GM18868 (cell line): ENCODE measurements at regions not wholly inside any gene's neighbourhood (a gene's known extent, or its start where the extent isn't known, plus 50 kb on each side); places are given as distances from the start of the nearest gene placed in this dataset.
"Not testable (repeated sequence)": the region's sequence is repeated elsewhere in the genome, so short reads cannot be mapped to it uniquely, and the experiment has no call there.

Source experiments
- ATAC-seq: cut with Tn5 transposase; IDR thresholded peaks from one replicate; pipeline ENCODE4 v1.9.1; 2021; ENCODE audit warnings: mild to moderate bottlenecking, moderate library complexity; ENCODE audit not compliant: unreplicated experiment

DNA sequence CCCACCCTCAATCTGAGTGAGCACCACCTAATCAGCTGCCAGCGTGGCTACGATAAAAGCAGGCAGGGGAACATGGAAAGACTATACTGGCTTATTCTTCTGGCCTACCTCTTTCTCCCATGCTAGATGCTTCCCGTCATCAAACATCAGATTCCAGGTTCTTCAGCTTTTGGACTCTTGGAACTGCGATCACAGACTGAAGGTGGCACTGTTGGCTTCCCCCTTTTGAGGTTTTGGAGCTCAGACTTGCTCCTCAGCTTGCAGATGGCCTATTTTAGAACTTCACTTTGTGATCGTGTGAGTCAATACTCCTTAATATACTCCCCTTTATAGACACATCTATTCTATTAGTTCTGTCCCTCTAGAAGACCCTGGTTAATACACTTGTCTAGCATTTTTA lies 543.7 kb upstream of the RAG2 start:
- ATAC-seq, result no peak

DNA sequence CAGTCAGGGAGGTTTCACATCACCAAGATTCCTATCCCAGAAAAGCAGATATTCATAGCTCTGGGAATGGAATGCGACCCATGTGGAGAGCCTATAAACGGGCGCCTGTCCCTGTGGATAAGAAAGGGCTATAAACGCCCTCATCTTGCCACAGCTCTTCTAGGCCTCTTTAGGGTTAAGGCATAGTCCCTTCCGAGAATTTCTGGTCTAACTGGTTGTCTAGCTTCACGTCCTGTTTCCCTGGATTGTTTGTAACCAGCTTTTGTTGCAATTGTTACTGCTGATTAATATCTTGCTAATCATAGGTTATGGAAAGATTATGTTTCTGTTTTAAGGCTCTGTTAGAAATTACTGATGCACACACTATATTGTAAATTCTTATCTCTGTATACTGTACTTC lies 537.6 kb upstream of the RAG2 start:
- not testable (repeated sequence) for ATAC-seq

DNA sequence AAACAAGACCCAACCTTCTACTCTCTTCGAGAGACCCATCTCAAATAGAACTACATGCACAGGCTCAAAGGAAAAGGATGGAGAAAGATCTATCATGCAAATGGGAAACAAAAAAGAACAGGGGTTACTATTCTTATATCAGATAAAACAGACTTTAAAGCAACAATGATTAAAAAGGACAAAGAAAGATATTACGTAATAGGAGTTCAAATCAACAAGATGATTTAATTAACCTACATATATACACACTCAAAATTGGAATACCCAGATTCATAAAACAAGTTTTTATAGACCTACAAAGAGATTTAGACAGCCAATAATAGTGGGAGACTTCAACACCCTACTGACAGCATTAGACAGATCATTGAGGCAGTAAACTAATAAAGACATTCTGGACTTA lies 536.6 kb upstream of the RAG2 start:
- no peak for ATAC-seq

DNA sequence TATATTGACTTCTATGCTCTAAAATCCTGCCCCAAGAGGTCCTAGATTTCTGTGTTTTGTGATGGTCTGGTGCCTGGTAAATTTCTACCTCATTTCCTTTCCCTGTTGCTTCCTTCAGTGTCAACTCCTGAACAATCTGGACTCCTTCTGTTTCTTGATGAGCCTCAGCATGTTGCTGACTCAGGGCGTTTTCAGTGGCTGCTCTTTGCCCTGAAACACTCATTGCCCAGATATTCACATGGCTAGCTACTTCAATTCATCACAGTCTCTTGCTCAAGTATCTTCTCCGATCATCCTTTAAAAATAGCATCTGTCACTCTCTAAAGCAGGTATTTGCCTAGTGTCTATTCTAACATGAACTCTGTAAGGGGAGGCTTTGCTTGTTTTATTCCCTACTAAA lies 526.3 kb upstream of the RAG2 start:
- ATAC-seq, result no peak

DNA sequence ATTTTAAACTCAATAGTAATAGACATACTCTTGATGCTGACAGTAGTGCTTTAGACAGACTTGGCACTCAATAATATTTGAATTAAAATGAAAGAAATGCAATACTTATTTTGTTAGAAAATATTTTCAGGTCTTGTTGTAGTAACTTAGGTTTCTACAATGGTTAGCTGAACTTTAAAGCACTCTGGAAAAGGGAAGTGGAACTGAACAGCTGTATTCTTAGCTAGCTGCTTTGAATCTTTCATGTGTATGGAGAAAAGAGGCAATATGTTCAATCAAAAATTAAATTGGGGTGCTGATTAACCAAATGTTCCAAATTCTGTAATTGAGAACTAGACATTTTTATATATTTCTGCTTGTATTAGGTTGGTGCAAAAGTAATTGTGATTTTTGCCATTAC lies 517.9 kb upstream of the RAG2 start:
- peak; percentile 74 for ATAC-seq

DNA sequence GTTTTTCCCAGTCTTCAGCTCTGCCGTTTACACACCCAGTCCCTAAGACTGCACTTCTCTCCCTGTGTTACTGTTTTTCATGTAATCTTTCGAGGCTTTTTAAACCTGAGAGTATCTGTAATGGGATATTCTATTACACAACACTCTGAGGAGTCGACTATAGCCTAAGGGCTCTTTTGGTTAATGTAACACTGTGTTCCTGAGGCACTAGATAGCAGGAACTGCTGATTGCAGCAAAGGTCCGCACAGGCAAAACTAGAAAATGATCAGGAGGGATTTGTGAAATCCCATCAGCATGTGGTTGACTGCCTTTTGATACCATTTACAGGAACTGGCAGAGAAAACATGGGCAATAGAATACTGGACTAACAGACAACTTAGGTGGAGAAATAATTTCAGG lies 512.3 kb upstream of the RAG2 start:
- no peak for ATAC-seq

DNA sequence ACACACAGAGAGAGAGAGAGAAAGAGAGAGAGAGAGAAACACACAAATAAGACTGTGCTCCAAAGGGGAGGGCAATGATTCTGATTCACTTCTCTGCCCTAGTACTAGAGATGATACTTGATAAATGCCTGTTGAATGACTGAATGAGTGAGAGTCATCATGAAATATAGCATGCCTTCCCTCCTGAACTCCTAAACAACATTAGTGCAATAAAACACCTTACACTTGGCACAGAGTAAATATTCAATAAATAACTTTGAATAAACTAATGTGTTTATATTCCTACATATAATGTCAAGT lies 511.2 kb upstream of the RAG2 start:
- no peak for ATAC-seq

DNA sequence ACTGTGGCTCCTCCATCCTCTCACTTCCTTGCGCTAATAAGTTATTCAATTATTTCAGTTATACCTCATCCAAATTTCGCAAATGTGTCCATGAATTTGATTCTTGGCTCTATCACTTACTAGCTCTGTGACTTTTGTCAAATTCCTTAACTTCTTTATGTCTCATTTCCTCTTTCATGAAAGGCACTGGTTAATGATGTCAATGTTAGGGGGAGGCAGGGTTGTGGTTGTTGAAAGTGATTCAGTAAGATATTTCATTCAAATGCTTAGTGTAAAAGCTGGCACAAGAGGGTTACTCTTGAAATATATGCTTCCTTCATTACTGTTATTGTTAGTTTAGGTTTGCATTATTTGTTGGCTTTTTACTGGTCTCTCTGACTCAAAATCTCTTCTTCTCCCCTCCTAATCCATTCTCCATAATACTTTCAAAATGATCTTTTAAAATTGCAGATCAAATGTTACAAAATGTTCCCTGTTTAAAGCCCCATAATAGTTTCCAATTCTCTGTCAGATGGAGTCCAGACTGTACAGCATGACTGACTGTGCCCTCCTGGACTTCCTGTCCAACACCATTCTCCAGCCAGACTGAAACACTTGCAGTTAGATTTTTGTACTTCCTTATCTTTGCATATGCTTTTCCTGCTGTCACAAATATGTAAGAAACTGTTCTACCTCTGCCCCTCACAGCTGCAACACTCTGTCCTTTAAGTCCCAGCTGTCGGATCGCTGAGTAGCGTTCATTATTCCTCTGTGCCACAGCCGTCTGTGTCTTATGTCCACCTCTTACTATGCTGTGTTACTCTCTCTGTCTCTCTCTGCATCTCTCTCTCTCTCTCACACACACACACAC lies 510.6 kb upstream of the RAG2 start:
- ATAC-seq, result no peak

DNA sequence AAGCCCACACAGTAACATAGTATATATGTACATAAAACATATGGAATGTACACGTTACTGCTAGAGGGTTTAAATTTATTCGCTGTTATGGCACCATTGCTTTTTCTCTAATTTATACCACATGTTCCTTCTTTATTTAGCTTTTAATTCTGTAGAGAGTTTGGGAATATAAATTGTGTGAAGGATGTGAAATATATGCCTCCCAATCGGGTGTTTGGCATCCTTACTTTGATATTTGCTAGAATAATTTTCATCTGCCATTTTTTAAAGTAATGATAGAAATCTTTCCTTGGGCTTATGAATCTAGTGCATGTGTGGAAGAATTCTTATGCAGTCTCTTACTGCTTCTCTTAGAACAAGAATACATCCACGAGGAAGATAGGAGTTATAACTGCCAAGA lies 509.8 kb upstream of the RAG2 start:
- no peak for ATAC-seq

DNA sequence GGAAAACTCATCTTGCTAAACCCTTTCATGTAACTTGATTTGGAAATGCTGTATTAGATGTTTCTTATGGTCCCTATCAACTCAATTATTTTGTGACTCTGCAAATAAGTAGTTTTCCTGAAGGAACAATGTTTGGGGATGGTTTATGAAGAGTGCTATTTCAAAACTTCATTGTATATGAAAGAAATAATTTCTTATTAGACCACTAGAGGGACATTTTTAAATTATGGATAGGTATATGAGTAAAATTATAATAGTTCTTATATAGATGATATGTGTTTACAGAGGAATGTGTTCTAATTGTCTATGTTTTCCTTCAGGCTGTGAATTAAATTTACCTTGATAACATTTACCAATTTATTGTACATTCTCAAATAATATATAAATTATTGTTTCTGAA lies 509.4 kb upstream of the RAG2 start:
- ATAC-seq, result no peak

DNA sequence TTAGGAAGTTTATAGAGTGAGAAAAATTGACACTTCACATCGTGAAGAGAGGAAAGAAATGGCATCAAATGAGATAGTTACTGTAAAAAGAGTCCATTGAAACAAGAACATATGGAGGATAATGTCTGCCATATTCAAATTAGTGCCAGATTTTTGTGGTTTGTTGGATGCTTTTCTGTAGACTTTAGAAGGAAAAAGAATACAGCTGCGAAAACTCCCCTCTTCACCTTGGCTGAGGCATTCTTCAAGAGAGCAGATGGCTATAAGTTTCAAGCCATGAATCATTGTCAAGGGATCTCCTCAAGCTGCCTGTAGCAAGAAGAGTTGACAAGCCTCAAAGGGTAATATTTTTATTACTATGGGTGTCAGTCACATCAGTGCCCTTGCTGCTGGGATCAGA lies 507.4 kb upstream of the RAG2 start:
- no peak for ATAC-seq

DNA sequence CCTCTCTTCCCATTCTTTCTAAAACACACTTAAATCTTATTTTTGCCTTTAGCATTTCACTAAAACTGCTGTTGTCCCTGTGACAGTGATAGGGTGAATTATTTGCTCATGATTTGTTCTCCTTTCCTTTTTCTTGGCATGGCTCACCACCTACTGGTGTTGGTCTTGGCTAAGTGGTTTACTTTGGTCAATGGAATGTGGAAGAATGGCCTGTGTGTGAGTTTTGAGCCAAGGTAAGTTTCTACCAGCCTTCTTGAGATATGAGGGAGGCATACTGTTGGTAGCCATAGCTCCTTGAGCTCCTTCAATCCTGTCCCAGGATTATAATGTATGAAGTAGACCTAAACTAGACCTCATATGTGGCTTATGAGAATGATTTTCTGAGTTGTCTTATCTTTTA lies 506.3 kb upstream of the RAG2 start:
- ATAC-seq, result no peak

DNA sequence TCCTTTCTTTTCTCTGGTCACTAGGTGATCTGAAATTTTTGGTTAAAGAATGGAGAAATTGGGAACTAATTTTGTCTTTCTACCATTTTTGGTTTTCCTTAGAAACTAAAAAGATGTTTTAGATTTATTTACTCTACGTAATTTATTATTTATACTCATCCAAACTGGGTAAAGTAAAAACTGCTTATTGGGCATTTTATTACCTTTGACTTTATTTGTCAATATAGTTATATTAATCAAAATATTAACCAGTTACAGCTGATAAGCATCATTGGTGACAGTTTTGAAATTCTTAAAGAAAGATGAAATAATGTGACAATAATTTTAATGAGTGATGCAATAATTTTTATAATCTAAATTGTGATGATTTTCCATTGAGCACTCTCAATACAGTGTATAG lies 502.0 kb upstream of the RAG2 start:
- no peak for ATAC-seq

DNA sequence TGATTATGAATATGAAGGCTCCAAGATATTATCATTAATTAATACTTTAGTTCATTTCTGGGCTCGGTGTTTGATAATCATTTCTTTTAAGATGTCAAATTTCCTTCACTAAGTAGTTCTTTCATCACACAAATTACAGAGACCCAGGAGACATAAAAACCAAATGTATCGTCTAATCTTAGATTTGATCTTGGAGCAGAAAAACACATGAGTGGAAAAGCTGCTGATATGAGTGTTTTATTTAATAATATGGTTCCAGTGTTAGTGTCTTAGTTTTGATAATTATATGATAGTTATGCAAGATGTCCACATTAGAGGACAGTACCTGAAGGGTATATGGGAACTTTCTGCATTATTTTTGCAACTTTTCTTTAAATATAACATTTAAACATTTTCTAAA lies 494.5 kb upstream of the RAG2 start:
- no peak for ATAC-seq

DNA sequence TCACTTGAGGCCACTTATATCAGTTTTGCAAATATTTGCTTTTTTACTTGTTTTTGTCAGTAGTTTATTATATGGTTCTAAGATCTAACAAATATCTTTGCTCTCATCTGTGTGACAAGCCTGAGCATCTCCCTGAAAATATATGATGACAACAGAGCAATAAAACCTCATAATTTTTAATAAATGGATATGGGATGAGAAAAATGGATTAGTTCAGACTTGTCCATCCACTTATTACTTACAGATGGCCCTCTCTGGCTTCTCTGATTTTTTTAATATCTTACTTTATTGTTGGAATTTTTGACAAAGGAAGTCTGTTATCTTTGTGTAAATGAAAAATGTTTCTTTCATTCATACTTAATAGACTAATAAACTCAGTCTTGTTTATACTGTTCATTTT lies 491.4 kb upstream of the RAG2 start:
- no peak for ATAC-seq

DNA sequence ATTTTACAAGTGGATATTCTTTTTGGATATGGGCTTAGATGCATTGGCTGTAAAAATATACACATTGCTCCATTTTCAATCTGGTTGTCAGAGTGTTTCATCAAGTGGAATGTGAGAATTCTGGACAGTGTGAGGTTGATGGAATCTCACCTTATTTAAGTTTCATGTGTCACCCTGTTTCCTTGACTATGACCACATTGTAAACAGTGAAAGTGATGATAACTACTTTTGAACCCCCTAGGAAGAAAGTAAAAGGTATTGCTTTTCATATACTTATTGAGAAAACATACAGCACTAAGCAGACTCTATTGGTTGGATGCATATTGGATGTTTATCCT lies 490.5 kb upstream of the RAG2 start:
- no peak for ATAC-seq

DNA sequence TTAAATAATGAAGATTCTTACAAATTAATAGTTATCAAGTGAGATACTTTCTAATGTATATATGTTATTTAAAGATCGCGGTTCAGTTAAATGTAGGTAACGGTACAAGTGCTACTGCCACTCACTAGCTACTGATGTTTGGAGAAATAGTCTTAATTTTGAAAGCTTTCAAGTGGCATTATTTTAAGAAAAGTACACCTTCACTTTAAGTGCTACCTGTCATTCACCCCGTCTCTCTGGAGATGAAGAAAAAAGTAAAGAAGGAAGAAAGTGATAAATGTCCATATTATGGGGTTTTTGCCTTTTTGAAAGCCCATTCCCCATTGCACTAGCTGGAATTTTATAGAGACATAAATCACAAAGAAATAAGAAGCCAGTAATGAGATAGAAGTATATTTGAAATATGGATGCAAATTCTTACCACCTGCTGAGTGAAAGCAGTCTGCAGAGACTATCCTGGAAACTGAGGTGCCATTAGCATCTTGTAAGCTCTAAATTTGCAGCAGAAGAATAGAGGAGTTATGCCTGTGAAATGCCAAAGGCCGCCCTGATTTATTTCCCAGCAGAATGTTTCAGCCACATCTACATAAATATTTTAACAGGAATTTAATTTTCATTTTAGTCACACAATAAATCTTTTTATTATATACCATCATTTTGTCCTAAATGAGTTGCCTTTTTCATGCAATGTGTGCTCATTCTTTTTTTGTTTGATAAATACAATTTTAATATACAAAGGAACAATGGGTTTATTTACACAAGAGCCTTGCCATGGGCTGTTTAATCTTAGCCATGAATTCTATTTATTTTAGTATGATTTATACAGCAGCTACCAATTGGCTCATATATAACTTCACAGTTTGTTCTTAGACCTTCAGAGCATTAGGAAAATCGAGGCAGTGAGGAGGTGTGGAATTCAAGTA lies 489.9 kb upstream of the RAG2 start:
- no peak for ATAC-seq

DNA sequence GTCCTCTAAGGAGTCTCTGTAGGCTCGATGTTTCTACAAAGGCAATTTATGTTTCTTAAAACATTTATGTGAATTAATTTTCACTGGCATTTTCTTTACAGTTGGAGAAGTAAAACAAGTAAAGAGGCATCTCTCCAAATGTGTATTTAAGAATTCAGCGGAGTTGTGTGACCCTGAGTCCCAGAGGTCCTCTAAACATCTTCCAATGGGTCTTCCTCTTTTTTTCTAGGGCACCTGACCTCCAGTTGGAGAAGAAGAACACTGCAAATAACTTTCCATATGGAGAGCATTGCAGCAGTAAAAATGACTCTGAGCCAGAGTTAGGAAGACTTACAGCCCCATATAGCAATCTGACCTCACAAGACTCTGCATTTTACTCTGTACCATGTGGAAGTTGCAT lies 480.5 kb upstream of the RAG2 start:
- ATAC-seq, result no peak

DNA sequence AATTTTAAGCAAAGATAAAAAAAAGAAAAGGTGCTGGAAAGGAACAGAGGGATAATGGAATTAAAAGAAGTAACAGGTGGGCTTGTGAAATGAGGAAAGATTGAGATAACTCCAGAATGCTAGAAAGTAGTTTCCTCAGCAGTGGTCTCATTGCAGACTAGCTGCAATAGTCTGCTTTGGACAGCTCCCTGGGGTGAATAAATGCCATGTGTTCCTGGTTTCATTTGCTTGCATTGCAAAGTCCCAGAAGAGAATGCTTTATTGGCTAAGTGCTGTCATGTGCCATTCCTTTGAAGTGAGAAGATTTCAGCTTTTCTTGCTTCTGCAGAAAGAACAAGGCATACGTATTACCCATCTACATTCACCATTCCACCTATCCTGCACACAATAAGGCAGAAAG lies 478.8 kb upstream of the RAG2 start:
- ATAC-seq, result no peak

DNA sequence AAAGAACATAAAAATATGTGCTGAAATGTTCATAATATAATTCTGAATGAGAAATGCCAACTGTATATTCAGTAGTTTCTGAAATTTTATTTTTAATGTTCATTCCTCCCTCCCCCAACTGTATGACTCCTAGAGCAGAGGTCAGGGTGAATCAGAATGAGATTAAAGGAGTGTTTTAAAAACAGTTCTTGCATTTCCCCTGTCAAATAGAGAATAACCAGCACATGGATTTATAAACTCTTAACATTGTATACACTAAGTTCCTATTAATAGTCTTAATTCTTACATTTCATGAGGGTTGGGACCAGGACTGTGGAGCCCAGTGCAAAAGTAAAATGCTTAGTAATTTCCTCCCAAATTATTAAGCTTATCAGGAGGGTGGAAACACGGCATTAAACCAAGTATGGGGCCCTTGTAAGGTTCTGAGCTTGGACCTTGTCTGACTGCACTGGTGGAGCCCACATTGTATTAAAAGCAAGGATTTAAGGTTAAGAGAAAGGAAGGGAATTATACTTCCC lies 474.6 kb upstream of the RAG2 start:
- ATAC-seq, result no peak

DNA sequence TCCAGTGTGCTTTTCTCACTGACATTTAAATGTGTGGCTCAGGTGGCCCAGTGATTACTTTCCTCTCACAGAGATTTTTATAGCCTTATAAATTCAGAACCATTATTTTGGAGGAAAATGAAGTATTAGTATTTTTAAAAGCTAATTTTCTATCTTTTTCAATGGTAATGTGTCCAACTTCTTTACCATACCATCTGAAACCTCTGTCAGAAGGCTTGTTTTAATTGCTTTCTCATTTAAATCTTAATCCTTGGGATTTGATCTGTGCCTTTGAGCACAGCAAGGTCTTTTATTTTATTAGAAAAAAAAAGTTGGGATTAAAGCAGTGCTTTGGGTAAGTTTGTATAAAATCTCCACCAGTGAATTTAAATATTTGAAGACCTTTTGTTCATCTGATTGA lies 452.3 kb upstream of the RAG2 start:
- no peak for ATAC-seq

DNA sequence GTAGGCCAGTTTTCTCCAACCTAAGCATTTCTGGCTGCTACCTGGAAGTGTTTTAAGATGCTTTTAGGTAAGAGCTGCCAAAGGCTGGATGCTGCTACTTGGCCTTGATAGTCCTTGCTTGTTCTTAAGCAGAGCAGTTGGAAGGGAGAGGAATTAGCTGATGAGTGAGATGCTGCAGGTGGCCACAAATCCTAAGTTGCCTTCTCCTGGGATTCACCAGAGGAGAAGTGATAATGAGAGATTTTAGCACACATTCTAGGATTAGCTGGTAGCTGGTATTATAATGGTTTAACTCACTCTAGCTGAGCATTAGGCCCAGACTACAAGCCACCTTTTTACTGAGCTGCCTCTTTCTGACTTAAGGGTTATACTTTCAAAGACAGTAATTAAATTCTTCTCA lies 442.9 kb upstream of the RAG2 start:
- ATAC-seq, result no peak
